ENCODE measurements at regions not wholly inside any gene's neighbourhood (a gene's known extent, or its start where the extent isn't known, plus 50 kb on each side); places are given as distances from the start of the nearest gene placed in this dataset.

- TF ChIP-seq FOXA1 (IDR thresholded peaks at IDR 0.05) (no peak), NFRKB (IDR thresholded peaks at IDR 0.05) (no peak), FOXM1 (IDR thresholded peaks at IDR 0.05; ENCODE audit: borderline replicate concordance) (no peak)
Observed at GRCh38 chr14:61177279-61178225, 103.6 kb downstream of the TMEM30B start.

Measured in HEK293T (cell line).